HG02678 (cell line): ENCODE measurements at regions not wholly inside any gene's neighbourhood (a gene's known extent, or its start where the extent isn't known, plus 50 kb on each side); places are given as distances from the start of the nearest gene placed in this dataset.

Source experiments
- ATAC-seq: cut with Tn5 transposase; IDR thresholded peaks from one replicate; pipeline ENCODE4 v1.9.1; 2021; ENCODE audit warnings: mild to moderate bottlenecking, moderate library complexity; ENCODE audit not compliant: unreplicated experiment

DNA sequence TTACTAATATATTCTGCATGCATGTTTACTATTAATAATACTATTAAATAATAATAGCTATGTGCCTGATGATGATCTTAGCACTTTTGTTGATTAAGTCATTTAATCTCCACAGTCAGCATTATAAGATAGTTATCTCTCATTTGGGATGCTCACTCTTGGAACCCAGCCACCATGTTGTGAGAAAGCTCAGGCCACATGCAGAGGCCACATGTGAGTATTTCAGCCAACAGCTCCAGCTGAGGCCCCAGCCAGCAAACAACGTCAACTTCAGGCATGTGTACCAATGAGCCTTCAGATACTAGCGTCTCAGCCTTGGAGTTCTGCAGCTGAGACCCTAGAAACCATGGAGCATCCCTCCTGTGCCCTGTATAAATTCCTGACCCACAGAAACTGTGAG is 798.1 kb upstream of the LRRC4C start:
- no peak for ATAC-seq

DNA sequence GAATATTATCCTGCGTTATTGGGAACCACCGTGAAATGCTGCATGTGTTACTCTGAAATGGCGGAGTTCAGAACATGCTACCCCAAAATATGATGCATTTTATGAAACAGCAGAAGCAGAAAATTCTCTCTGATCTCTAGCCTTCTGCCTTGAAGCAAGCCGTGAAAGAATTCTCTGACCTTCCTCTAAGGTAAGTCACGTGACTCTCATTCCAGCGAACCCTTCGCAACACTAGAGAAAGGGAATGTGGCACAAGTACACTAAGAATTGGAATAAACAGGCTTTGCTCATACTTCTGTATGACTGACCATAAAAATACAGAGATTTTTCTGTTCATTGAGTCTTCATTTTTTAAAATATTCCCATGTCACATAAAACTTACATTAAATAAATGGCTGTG is 805.6 kb upstream of the LRRC4C start:
- ATAC-seq, result no peak

DNA sequence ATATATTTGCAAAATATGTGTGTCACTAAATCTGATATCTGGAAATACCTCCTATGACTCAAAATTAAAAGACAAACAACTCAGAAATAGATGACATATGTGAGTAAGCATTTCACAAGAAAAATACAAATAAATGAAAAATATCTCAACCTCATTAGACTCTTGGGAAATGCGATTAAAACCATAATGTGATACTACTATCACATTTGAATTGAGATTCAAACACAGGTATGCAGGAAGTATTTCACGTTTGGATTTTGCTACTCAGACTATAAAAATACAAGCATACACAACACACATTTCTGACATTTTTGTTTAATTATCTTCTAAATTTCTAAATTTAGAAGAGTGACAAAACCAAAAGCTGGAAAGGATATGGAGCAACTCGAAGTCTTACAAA is 811.9 kb upstream of the LRRC4C start:
- no peak for ATAC-seq

DNA sequence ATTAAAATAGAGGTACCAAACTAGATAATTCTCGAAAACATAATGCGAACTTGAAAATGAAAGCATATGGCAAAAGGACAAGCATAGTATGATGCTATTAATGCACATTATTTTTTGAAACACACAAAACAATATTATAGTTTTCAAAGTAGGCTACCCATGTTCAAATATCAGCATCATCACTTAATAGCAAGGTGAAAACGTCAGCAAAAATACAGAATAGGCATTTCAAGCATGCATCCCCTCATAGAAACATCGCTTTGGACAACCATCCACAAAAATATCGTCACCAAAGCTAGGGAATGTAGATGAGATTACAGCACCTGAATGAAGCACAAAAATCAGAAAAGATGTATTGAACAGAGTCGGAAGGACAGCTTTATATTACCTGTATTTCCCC is 814.5 kb upstream of the LRRC4C start:
- no peak for ATAC-seq

DNA sequence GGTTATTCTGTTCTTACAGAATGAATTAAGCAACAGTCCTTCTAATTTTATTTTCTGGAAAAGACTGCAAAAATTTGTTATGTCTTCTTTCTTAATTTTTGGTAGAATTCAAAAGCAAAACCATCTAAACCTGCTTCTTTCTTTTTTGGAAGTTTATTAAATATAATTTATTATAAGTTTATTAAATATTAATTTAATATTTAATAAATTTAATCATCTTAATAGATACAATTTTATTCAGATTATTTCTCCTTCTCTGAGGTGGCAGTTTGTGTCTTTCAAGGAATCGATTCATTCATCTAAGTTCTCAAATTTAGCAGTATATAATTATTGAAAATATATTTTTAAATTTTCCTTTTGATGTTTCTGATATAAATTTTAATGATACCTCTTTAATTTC is 837.5 kb upstream of the LRRC4C start:
- ATAC-seq, result no peak

DNA sequence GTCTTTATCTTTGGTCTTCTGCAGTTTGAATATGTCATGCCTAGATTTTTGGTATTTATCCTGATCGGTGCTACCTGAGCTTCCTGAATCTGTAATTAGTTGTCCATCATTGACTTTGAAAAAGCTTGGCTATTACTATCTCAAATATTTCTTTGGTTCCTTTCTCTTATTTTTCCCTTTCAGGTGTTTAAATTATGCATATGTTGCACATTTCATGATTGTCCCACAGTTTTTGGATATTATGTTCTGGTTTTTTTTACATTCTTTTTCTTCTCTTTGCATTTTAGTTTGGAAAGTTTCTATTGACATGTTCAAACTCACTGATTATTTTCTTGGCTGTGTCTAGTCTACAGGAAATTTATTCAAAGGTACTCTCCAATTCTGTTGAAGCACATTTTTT is 840.3 kb upstream of the LRRC4C start:
- ATAC-seq, result no peak

DNA sequence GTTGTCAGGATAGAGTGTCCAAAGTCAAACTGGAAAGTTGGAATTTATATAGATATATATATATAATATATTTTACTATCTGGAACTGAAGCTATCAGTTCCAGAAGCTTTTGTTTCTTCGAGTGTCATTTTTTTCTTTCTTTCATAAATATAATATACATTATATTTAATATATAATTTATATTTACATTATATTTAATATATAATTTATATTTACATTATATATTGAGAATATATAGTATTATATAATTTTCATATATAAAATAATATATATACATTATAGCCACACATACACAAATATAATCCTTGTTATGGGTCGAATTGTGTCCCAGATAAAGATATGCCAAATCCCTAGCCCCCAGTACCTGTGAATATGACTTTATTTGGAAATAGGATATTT is 842.3 kb upstream of the LRRC4C start:
- no peak for ATAC-seq

DNA sequence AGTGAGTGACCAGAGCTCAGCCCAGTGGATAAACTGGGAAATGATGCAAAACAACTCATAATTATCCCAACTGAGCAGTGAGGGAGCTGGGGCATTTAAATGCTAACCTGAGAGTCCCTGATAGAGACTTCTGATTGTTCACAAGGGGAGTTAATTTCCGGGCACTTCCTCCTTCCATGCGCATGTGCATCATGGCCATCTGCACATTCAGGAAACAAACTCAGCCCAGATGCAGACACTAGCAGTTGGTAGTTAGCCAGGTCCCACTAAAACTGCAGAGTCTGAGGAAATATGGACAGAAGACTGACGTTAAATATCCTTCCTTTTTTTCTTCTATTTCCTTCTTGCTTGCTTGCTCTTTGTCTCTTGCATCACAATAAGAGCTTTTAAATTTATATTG is 852.1 kb upstream of the LRRC4C start:
- ATAC-seq, result no peak

DNA sequence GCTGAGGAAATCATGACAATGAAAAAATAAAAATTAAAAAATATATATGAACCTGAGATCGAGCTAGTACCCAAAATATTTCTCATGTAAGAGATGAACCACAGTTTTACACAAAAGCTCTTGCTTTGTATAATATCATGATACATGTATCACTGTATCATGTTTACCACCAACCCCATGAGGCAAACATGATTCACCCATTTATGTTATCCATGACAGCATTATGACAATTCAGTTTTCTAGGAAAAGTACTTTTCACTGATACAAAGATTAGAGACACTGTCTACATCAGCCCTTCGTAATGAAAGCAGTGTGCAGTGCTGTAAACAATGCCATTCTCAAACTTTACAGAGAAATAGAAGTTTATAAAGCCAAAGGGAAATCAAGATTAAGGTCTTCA is 852.5 kb upstream of the LRRC4C start:
- ATAC-seq, result no peak

DNA sequence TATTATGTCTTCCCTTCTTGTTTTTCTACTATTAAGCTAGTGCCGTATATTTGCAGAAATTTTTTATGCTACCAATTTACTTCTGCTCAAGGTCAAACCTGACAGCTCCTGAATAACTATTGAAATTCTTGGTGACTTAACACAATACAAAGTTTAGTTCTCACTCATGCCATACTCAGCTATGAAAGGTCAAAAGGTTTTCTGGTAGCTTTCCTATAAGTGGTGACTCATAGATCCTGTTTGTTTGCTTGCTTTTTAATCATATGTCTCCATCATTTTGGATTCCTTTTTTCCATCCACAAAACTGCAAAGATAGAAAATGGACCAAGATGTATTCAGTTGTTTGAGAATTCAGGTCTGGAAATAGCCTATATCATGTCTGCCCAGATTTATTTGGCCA is 855.8 kb upstream of the LRRC4C start:
- no peak for ATAC-seq

DNA sequence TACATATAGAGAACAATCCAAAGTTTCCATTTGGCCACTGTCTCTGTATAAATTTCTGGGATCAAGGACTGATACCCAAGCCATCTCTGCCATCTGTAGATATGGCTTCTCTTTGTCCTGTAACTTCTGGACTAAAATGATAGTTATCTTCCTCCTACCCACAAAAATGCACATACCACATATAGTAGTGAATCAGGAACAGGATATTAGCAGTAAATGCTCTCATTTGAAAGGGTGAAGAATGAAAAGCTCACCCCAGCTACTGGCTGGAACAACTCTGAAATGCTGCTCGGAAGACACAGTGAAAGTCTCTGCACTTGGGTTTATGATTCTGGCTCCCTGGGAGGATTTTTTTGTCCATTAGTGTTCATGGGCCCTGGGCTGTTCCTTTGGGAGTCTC is 856.4 kb upstream of the LRRC4C start:
- no peak for ATAC-seq

DNA sequence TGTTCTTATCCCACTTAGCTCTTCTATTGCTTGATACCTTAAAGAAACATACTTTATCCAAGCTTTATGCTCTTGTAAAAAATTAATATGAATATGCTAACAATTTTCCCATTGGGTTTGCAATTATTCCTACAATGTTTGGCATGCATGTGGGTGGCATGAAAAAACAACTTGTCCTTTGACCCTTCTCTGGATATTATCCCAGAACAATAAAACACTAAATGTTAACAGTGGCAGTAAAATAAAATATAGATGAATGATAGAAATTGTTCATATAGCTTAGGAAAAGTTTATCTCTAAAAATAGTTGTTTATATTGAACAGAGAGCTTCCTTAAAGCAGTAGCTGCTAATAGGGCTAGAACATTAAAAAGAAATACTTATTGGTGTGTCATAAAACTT is 860.5 kb upstream of the LRRC4C start:
- no peak for ATAC-seq

DNA sequence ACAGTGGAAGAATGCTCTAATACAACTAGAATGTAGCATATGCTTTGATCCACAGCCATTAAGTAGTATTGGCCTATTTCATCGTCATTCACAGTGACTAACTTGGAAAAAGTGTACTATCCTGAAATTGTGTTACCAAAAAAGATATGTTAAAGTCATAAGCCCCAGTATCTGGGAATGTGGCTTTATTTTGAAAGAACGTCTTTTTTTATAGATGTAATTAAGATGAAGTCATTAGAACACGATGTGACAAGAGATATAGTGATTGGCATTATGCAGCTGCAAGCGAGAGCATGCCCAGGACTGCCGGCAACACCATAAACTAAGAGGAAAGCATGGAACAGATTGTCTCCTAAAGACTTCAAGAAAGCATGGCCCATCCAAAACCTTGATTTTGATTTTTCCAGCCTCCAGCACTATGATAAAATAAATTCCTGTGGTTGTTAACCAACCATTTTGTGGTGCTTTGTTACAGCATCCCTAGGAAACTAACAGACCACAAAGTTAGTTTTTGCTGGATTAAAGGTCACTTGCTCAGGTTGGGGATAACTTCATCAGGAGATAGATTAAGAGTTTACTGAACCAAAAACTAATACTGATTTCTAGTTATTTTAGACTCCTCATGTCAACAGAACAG is 870.6 kb upstream of the LRRC4C start:
- no peak for ATAC-seq

DNA sequence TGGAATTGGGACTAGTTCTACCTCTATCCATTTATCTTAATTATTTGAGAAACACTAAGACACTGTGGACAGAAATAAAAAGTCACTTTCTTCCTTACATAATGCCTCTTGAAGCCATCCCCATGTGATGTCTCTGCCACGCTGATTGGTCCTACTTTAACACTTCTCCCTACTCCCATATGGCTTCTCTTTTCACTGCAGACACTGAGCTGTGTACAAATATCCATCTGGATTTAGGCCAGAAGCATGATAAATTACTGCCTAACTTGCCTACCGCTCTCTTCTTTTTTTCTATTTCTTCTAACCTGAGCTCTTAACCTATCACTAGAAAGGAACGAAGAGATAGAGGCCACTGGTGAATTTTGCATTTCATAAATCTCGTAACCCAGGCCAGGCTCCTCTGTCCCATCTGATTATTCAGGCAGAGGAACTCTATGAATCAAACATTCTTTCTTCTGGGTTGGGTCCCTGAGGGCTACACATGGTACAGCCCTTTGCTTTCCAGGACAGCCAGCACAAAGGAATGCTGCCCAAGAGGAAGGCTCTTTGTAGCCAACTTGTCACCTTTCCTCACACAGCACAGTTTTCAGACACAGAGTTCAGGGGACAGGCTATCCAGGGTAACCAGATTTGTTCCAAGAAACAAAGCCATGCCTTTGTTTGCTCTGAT is 878.5 kb upstream of the LRRC4C start:
- ATAC-seq, result no peak

DNA sequence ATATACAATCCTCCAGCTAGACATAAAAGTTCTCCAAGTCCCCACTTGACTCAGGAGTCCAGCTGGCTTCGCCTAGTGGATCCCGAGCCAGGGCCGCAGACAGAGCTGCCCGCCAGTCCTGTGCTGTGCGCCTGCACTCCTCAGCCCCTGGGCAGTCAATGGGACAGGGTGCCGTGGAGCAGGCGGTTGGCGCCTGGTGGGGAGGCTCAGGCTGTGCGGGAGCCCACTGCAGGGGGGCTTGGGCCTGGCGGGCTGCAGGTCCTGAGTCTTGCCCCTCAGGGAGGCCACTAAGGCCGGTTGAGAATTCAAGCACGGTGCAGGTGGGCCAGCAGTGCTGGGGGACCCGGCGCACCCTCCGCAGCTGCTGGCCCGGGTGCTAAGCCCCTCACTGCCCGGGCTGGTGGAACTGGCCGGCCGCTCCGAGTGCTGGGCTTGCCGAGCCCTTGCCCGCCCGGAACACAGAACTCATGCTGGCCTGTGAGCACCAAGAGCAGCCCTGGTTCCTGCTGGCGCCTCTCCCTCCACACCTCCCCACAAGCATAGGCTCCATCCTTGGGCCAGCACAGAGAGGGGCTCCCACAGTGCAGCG is 884.8 kb upstream of the LRRC4C start:
- no peak for ATAC-seq

DNA sequence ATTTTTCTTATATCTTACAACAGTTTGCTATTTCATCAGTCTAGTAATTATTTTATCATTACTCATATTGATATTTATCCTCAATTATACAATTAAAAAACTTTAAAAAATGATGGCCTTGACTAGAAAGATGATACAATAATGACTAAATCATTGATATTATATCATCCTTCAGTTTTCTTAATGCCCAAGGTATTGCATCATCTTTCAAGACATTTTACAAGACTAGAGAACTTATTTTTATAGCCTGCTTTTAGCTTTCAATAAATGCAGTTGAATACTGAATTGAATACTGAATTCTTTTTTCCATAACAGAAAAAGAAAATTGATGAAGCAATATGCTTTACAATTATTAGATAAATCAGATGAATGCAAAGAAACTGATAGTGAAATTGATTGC is 886.5 kb upstream of the LRRC4C start:
- no peak for ATAC-seq

DNA sequence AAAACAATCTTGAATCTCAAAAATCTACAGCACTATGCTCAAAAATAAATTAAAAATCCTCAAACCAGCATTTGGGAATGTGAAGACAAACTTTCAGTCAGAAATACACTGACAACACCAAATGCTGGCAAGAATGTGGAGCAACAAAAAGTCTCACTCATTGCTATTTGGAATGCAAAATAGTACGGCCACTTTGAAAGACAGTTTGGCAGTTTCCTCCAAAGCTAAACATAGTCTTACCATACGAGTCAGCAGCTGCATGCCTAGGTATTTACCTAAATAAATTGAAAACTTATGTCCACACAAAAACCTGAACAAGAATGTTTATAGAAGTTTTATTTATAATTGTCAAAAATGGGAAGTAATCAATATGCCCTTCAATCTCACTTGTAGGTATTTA is 904.2 kb upstream of the LRRC4C start:
- ATAC-seq, result no peak

DNA sequence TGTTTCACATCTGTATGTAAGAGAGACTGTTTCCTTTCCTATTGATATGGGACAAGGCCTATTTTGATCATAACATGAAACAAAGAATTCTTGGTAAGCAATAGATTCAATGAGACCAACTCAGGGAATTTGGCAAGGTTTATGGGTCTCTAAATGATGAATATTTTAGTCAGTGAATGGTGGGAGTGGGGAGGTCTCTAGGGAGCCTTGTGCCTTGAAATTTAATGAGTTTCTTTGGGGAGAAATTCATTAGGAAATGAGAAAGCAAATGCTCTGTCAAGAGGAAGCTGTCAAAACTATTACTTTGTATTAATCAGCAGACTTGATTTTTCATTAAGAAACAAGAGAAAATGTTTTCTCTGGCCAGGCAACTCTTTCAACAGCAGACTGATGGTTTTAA is 921.7 kb upstream of the API5 start:
- ATAC-seq, result no peak

DNA sequence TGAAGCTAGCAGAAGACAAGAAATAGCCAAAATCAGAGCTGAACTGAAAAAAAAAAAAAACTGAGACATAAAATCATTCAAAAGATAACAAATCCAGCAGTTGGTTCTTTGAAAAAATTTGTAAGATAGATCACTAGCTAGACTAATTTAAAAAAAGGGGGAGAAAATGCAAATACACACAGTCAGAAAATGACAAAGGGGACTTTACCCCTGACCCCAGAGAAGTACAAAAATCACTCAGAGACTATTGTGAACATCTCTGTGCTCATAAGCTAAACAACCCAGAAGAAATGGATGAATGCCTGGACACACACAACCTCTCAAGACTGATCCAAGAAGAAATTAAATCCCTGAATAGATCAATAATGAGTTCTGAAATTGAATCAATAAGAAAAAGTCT is 914.3 kb upstream of the API5 start:
- no peak for ATAC-seq

DNA sequence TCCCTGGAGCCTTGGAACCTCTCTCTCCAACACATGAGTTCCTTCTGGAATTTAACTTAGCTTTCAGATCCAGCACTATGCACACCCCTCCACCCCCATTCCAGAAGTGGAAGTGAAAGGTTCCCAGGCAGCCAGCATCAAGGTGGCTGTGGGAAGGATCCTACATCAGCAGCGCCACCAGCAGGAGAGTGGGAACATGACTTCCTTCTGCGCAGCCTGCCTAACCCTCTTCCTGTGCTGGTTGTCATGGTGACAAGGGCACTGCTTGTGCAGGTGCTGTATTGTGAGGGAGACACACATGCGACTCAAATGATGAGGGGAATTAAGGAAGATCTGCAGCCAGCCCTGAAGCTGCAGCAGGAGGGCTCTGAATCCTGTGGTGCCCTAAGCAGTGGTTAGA is 904.5 kb upstream of the API5 start:
- no peak for ATAC-seq

DNA sequence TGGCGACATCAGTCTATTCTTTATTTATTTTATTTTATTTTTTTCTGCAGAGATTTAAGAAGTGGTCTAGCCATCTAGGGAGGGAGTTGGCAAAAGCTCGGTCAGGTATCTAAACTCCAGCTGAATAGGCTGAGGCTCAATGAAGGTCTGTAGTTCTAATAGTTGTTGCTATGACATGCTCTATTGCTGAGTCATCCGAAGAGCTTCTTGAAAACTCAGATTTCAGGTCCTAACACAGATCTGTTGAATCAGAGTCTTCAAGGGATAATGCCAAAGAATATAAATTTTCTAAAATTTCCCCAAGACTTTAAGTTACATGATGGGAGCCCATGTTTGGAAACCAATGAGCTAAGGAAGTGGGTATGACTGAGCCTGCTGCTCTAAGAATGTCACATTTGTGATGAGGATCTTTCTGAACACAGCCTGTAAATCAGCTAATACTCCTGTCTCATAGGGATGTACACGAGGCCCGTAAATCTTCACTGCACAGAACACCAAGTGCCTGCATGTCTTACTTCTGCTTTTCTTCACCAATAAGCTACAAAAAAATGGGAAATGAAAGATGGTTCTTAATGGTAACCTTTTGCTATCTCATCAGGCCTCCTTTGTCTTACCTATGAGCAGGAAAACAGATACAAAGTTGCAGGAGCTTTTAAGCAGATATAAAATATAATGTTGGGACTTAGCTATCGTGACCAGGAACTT is 901.4 kb upstream of the API5 start:
- ATAC-seq, result no peak

DNA sequence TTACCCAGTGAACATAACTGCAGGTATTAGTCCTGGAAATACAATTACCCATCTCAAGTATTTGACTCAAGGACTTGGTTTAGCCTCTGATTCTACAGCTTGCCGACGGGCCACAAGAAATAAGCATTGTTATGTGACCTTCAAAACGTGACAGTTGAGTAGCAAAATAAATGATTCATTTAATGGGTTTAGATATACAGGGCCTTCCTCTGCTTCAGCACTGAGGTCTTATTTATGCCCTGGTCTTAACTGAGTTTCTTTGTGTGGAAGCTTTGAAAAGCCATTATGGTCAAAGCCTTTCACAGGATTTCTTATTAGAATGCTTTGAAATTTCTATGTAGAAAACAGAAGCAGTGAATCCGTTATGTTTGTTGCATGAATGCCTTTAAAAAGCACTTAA is 899.2 kb upstream of the API5 start:
- ATAC-seq, result no peak
